HG03280 (cell line): ENCODE measurements at regions not wholly inside any gene's neighbourhood (a gene's known extent, or its start where the extent isn't known, plus 50 kb on each side); places are given as distances from the start of the nearest gene placed in this dataset.
"Not testable (repeated sequence)": the region's sequence is repeated elsewhere in the genome, so short reads cannot be mapped to it uniquely, and the experiment has no call there.

Experiments used
- ATAC-seq: cut with Tn5 transposase; IDR thresholded peaks from one replicate; pipeline ENCODE4 v1.9.1; 2021; ENCODE audit warnings: mild to moderate bottlenecking, moderate library complexity; ENCODE audit not compliant: unreplicated experiment

DNA sequence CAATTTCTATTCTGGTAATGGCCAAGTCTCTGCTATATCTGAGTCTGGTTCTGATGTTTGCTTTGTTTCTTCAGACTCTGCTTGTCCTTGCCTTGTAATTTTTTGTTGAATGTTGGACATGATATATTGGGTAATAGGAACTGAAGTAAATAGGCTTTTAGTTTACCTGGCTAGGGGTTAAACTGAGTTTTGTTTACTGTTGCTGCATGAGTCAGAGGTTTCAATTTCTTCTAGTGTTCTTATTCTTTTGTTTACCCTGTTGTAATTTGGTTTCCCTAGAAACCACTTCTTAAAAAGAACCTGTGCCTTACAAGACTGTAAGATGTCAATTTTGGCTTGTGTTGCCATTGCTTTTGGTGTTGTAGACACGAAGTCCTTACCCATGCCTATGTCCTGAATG, 285.0 kb upstream of the KCNH7 start:
- ATAC-seq = peak; percentile 70

GRCh38 chr2:163122257-163122656, 283.7 kb upstream of the KCNH7 start:
- no peak for ATAC-seq

DNA sequence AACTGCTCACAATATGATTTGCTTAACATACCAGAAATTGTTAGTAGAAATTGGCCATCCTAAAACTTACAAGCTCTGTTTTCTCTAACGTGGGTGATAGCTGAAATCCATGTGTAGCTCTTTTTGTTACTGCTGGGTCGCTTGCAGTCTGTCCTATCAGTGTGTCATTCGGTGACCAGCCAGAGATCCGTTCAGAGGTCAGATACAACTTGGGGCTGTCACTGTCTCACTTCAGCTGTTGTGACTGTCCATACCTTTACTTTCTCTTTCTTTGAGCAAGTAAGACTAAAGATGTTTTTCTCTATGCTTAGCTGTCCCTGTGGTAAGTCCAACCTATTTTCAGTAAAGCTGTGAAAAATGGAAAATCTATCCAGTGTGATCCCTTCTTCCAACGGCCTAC, 282.9 kb upstream of the KCNH7 start:
- no peak for ATAC-seq

DNA sequence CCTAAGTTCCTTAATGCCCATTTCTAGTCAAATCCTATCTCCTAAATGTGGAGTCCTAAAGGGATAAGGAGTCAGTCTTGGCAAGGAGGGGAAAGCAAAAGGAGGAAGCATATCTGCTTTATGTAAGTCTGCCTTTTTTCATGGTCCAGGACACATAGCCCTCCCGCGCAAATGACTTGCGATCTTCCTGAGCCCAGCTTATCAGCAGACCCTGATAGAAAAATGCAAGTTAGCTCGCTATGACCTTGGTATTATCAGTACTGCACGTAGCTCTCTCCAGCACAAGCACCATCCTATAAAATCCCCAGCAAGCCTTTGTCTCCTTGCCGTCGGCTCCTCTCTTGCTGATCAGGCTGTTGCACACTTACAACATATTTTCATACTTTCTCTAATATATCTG, 281.4 kb upstream of the KCNH7 start:
- ATAC-seq = no peak

DNA sequence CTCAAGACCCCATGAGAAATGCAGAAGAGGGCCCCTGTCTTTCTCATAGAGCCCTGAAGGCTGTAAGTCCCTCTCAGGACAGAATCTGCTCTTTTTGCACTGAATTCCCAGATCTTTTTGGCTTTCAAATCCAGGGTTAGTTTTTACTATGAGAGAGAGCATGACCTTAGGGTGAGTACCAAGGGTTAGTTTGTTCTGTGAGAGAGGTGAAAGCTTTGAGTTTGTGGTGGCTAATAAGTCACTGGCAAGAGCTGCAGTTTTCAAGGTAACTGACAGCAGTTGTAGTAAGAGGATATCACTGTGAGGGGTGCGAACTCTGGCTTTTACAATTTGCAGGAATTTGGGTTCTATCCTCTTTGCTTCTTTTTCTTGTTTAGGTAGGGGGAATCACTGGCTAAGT, 248.4 kb upstream of the KCNH7 start:
- no peak for ATAC-seq

- not testable (repeated sequence) for ATAC-seq
These were observed 246.9 kb upstream of the KCNH7 start for GRCh38 chr2:163085366-163086024.

DNA sequence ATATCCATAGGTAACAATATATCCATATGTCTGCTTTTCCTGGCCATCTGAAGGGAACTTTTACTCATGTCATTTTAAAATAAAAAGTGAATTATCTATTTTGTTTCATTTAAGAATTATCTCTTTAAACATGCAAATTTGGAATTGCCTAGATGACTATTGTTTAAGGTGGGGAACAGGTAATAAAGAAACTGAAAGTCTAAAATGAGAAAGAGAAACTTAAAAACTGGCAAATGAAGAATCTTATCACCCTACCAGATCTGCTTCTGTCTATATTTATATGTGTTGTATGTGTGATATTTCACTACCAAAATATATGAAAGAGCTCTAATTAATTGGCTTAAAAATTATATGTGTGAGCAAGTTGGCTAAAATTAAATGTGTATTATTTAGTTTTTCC, 243.2 kb upstream of the KCNH7 start:
- no peak for ATAC-seq

DNA sequence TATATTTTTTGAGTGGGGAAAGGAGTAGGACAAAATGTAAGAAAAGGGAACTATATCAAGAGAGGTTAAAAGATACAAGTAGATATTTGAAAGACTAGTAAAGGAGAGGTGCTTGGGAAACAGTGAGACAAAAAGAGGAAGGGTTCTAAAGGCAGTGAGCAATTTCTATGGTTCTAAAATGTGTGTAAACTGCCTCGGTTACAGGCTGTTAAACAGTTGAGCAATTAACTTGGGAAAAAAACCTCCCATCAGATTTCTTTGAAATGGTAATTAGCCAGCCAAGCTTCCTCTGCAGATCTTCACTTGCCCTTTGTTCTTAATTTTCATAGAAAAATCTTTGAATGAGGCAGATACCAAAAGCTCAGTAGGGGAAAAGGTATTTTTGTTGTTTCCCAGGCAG, 238.7 kb upstream of the KCNH7 start:
- no peak for ATAC-seq

DNA sequence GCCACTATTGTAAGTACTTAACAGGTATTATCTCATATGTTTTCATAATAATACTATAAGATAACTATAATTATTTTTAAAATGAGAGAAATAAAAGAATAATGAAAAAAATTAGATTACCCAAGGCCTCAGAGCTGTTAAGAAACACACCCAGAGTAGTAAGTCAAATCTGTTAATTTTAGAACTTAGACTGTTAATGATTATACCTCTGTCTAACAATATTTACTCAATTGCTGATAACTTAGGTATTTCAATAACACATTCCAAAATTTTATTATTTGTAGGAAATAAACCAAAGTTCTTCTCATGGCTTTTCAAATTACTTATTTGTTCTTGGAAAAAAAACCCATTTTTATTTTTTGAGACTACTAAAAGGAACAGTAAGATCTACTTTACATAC, 227.5 kb upstream of the KCNH7 start:
- no peak for ATAC-seq

DNA sequence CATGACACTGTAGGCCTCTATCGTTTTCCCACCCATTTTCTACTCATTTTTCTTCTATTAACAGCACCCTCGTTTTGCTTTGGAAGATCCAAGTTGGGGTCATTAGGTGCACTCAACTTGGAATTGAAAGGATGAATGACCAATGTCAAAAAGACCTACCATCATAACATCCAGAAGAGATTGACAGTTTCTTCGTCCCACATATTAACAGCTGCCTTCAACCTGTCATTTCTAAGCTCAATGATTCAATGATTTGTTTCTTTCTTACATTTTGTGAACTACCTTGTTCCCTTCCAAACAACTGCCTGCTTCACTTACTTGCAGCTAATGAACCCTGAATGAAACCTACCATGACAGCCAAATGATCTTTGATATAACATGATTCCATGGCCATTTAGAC, 224.0 kb upstream of the KCNH7 start:
- ATAC-seq = no peak

DNA sequence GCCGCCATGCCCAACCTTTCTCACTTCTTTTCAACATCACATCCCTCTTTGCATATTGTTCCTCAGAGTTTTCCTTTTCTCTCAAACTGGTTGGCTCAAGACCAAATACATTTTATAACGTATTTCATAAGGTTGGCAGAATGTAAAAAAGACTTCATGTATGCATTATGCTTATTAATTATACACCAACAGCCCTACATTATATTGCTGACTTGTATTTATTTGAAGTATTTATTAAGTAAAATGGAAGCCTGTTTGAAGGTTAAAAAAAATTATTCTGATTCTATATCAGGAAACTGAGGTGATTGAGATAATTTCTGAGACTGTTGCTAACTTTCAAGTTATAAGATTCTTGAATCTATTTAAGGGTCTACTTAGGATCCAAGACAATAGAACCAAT, 208.0 kb upstream of the KCNH7 start:
- ATAC-seq = no peak

DNA sequence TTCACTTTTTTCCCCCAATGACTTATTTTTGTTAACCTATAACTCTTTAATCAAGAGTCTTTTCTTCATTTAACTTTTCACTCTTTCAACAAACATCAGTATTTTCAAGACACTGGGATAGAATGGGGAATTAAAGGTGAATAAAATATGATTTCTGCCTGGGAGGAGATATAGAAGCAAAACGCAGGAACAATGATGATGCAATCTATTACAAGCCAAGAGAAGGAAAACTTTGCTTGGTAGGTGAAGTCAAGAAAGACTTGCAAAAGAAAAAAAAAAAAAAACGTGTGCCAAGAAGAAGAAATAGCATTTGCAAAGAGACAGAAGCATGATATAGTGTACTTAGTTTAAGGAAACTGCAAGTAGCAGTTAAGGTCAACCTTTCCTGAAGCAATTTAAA, 207.3 kb upstream of the KCNH7 start:
- no peak for ATAC-seq

- ATAC-seq = no peak
These were observed 205.5 kb upstream of the KCNH7 start for GRCh38 chr2:163044114-163044513.

GRCh38 chr2:163043201-163043600, 204.6 kb upstream of the KCNH7 start:
- ATAC-seq = no peak

DNA sequence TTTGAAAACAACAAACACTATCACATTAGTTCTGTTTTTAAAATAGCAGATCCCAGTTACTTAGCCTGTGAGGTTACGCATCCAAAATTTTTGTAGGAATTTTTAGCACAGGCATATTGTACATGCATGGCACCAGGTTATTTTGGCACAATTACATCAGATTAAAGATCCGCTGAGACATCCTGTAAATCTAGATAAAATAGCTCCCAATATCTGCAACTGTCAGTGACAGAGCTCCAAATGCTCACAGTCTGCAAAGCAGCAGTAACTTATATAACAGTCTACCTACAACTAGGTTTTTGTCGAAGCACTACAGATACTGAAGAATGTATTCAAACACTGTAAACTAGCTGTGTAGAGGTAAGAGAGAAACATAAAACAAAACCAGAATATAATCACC, 200.7 kb upstream of the KCNH7 start:
- ATAC-seq = no peak

GRCh38 chr2:163028807-163029206, 190.2 kb upstream of the KCNH7 start:
- no peak for ATAC-seq

DNA sequence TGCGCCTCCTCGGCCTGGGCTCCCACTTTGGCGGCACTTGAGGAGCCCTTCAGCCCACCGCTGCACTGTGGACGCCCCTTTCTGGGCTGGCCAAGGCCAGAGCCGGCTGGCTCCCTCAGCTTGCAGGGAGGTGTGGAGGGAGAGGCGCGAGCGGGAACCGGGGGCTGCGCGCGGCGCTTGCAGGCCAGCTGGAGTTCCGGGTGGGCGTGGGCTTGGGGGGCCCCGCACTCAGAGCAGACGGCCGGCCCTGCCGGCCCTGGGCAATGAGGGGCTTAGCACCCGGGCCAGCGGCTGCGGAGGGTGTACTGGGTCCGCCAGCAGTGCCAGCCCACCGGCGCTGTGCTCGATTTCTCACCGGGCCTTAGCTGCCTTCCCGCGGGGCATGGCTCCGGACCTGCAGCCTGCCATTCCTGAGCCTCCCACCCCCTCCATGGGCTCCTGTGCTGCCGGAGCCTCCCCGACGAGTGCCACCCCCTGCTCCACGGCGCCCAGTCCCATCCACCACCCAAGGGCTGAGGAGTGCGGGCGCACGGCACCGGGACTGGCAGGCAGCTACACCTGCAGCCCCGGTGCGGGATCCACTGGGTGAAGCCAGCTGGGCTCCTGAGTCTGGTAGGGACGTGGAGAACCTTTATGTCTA, 187.7 kb upstream of the KCNH7 start:
- ATAC-seq = not testable (repeated sequence)

- ATAC-seq = not testable (repeated sequence)
These were observed 178.3 kb upstream of the KCNH7 start for GRCh38 chr2:163016882-163017281.

- ATAC-seq = no peak
These were observed 172.4 kb upstream of the KCNH7 start for GRCh38 chr2:163011000-163011399.

DNA sequence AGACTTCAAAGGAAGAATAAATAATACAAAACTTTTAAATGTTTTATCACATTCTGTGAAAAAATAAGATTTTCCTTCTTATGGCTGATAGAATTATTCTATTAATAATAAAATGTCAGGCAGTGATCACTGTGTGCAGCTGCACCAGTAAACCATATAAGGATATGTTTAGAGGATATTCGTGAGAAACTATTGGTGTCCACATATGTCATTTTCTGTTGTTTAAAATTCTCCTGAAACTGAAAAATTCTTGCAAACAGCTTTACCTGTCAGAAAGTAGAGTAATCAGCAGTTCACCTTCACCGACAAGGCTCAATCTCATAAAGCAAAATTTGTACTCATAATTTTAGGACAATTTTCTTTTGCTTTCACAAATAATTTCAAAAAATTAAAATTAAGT, 170.1 kb upstream of the KCNH7 start:
- ATAC-seq = no peak

DNA sequence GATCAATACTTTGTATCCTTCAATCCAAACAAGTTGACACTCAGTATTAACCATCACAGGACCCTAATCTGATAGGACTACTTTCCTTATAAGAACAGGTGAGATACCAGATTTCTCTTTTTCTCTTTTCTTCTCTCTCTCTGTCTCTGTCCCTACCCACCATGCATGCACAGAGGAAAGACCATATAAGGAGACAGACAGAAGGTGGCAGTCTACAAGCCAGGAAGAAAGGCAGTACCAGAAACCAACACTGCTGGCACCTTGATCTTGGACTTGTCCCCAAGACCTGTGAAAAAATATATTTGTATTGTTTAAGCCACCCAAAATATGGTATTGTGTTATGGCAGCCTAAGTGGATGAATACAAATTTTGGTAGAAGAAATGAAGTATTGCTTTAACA, 156.2 kb upstream of the KCNH7 start:
- ATAC-seq = no peak

GRCh38 chr2:162992828-162993227, 154.3 kb upstream of the KCNH7 start:
- no peak for ATAC-seq

GRCh38 chr2:162989507-162989906, 150.9 kb upstream of the KCNH7 start:
- ATAC-seq = no peak
